Panc1 (cell line): ENCODE measurements at regions not wholly inside any gene's neighbourhood (a gene's known extent, or its start where the extent isn't known, plus 50 kb on each side); places are given as distances from the start of the nearest gene placed in this dataset.

Source experiments
- CTCF ChIP-seq: fragments of 450-650 bp; IDR thresholded peaks from 2 replicates; pipeline ENCODE4 v1.5.1; 2017; ENCODE audit warnings: mild to moderate bottlenecking
- POLR2AphosphoS5 ChIP-seq: IDR thresholded peaks from 2 replicates; pipeline ENCODE4 v1.6.1; 2012; ENCODE audit warnings: mild to moderate bottlenecking, low read depth, low read length, moderate library complexity

GRCh38 chr9:110050925-110051355, 157.0 kb downstream of the C9orf152 start:
- TF ChIP-seq CTCF (no peak), POLR2AphosphoS5 (no peak)
